ENCODE measurements at regions not wholly inside any gene's neighbourhood (a gene's known extent, or its start where the extent isn't known, plus 50 kb on each side); places are given as distances from the start of the nearest gene placed in this dataset.

GRCh38 chr3:95148107-95148506, 1085.2 kb downstream of the NSUN3 start:
- TF ChIP-seq CTCF (IDR thresholded peaks at IDR 0.05) (no peak), EZH2phosphoT487 (IDR thresholded peaks at IDR 0.05) (no peak), EZH2 (IDR thresholded peaks at IDR 0.05) (no peak)
- no peak overlapping the region for H3K27ac Mint-ChIP-seq
- Histone ChIP-seq H3K79me2 (ENCODE audit: low read depth) (no peaks in the 10 kb centered on the region), H3K27me3 (no peaks in the 10 kb centered on the region), H3K4me3 (no peak overlapping the region), H3K4me1 (peaks cover 9% of the 10 kb centered on the region), H3K9me3 (ENCODE audit: low read depth) (no peaks in the 10 kb centered on the region), H3K4me2 (no peak overlapping the region), H3K9ac (no peak overlapping the region), H3K36me3 (no peaks in the 10 kb centered on the region), H3F3A (ENCODE audit: low read depth) (no peaks in the 10 kb centered on the region), H3K27ac (no peak overlapping the region), H4K20me1 (ENCODE audit: low read depth) (no peaks in the 10 kb centered on the region), H2AFZ (replicated peaks) (peak overlapping the region; percentile 9)
- H3K27me3 Mint-ChIP-seq (ENCODE audit: insufficient read depth, low read depth): no peaks in the 10 kb centered on the region
- no peak overlapping the region for H3K4me3 Mint-ChIP-seq
- peaks cover 18% of the 10 kb centered on the region for H3K4me1 Mint-ChIP-seq
- H3K36me3 Mint-ChIP-seq: no peaks in the 10 kb centered on the region
- H3K9me3 Mint-ChIP-seq: peaks cover 7% of the 10 kb centered on the region
- no peak for DNase-seq (ENCODE audit: low spot score)

GRCh38 chr3:95151590-95151989, 1088.7 kb downstream of the NSUN3 start:
- Histone ChIP-seq H4K20me1 (ENCODE audit: low read depth) (no peaks in the 10 kb centered on the region), H3K4me1 (peaks cover 9% of the 10 kb centered on the region), H2AFZ (replicated peaks) (peak overlapping the region; percentile 73), H3K9me3 (ENCODE audit: low read depth) (no peaks in the 10 kb centered on the region), H3K27ac (no peak overlapping the region), H3K9ac (no peak overlapping the region), H3K4me3 (no peak overlapping the region), H3K27me3 (no peaks in the 10 kb centered on the region), H3K36me3 (no peaks in the 10 kb centered on the region), H3K4me2 (peak overlapping the region; percentile 8), H3F3A (ENCODE audit: low read depth) (no peaks in the 10 kb centered on the region), H3K79me2 (ENCODE audit: low read depth) (no peaks in the 10 kb centered on the region)
- peaks cover 8% of the 10 kb centered on the region for H3K4me1 Mint-ChIP-seq
- no peak overlapping the region for H3K4me3 Mint-ChIP-seq
- H3K36me3 Mint-ChIP-seq: no peaks in the 10 kb centered on the region
- no peak for TF ChIP-seq EZH2phosphoT487 (IDR thresholded peaks at IDR 0.05)
- TF ChIP-seq EZH2 (IDR thresholded peaks at IDR 0.05): no peak
- no peak for TF ChIP-seq CTCF (IDR thresholded peaks at IDR 0.05)
- no peak overlapping the region for H3K27ac Mint-ChIP-seq
- peaks cover 7% of the 10 kb centered on the region for H3K9me3 Mint-ChIP-seq
- no peaks in the 10 kb centered on the region for H3K27me3 Mint-ChIP-seq (ENCODE audit: insufficient read depth, low read depth)
- DNase-seq (ENCODE audit: low spot score): peak; percentile 22

DNA sequence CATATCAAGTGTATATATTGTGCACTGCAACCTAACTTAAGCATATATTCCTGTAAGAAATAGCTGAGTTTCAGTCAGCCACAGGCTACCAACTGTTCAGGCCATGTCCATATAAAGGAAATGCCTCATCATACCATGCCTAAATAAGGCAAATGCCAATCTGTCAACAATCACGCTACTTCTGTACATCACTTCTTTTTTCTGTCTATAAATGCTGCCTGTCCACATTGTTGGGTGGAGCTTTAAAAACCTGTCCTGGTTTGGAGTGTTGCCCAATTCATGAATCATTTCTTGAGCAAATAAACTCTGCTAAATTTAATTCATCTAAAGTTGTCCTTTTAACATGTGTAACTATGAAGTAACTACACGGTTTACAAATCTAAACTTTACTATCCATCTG, 1091.9 kb downstream of the NSUN3 start:
- H3K4me3 ChIP-seq: no peak overlapping the region
- peaks cover 7% of the 10 kb centered on the region for H3K27me3 Mint-ChIP-seq (ENCODE audit: insufficient read depth, low read depth)
- no peak overlapping the region for H3K4me2 ChIP-seq
- DNase-seq (ENCODE audit: low spot score): no peak
- H3K9me3 ChIP-seq (ENCODE audit: low read depth): no peaks in the 10 kb centered on the region
- peaks cover 8% of the 10 kb centered on the region for H3K4me1 Mint-ChIP-seq
- no peaks in the 10 kb centered on the region for H3F3A ChIP-seq (ENCODE audit: low read depth)
- H3K27me3 ChIP-seq: no peaks in the 10 kb centered on the region
- no peaks in the 10 kb centered on the region for H3K36me3 ChIP-seq
- H3K27ac Mint-ChIP-seq: no peak overlapping the region
- H3K9me3 Mint-ChIP-seq: peaks cover 7% of the 10 kb centered on the region
- H3K27ac ChIP-seq: no peak overlapping the region
- H3K4me3 Mint-ChIP-seq: no peak overlapping the region
- H3K36me3 Mint-ChIP-seq: no peaks in the 10 kb centered on the region
- TF ChIP-seq EZH2 (IDR thresholded peaks at IDR 0.05): no peak
- no peak for TF ChIP-seq CTCF (IDR thresholded peaks at IDR 0.05)
- no peak for TF ChIP-seq EZH2phosphoT487 (IDR thresholded peaks at IDR 0.05)
- H3K79me2 ChIP-seq (ENCODE audit: low read depth): no peaks in the 10 kb centered on the region
- H3K4me1 ChIP-seq: peaks cover 9% of the 10 kb centered on the region
- no peak overlapping the region for H3K9ac ChIP-seq
- no peak overlapping the region for H2AFZ ChIP-seq (replicated peaks)
- no peaks in the 10 kb centered on the region for H4K20me1 ChIP-seq (ENCODE audit: low read depth)

Data from neural progenitor cell (in vitro differentiated cells).